Colonic mucosa (tissue), 4 donors: ENCODE measurements at regions not wholly inside any gene's neighbourhood (a gene's known extent, or its start where the extent isn't known, plus 50 kb on each side); places are given as distances from the start of the nearest gene placed in this dataset.

ENCODE experiments used
- DNase-seq: peaks from one replicate; pipeline ENCODE4 v3.0.0-alpha.2; 2020
- H3K27ac ChIP-seq: fragments of 200-600 bp; one replicate; pipeline ENCODE4 v1.8.0; 2021
- H3K27me3 ChIP-seq: fragments of 200-600 bp; one replicate; pipeline ENCODE4 v1.8.0; 2021
- H3K36me3 ChIP-seq: fragments of 200-600 bp; one replicate; pipeline ENCODE4 v1.8.0; 2021
- H3K4me1 ChIP-seq: fragments of 200-600 bp; one replicate; pipeline ENCODE4 v1.8.0; 2021; ENCODE audit warnings: mild to moderate bottlenecking
- H3K4me3 ChIP-seq: fragments of 200-600 bp; one replicate; pipeline ENCODE4 v1.8.0; 2021
- H3K9ac ChIP-seq, 2 donors: one replicate each; pipeline ENCODE4 v1.7.0; 2013; ENCODE audit warnings: control low read depth in 2 of 2, low read depth in 2 of 2, low read length in 2 of 2
- H3K9me3 ChIP-seq: fragments of 200-600 bp; one replicate; pipeline ENCODE4 v1.8.0; 2021
- CTCF ChIP-seq: fragments of 200-600 bp; IDR thresholded peaks from one replicate; pipeline ENCODE4 v1.8.0; 2022; ENCODE audit warnings: antibody characterized with exemption, mild to moderate bottlenecking
- intact Hi-C: fragments of 100-400 bp; cut with DNase I; formaldehyde crosslinking; loops from one replicate; pipeline ENCODE4 v1.14.1; 2022
- donor health status: healthy.
- donor health status: DM: no; HTN: no; CAD: no.
- donor health status: DM: no; HTN: no; CAD: no.

GRCh38 chr2:41597680-41598079, 450.1 kb upstream of the PKDCC start:
- no peak for DNase-seq
- H3K4me3 ChIP-seq = no peak overlapping the region
- no peaks in the 10 kb centered on the region for H3K27me3 ChIP-seq
- H3K4me1 ChIP-seq = no peaks in the 10 kb centered on the region
- H3K9me3 ChIP-seq = no peaks in the 10 kb centered on the region
- intact Hi-C loops = no loop called here
- no peak overlapping the region for H3K9ac ChIP-seq
- no peak for TF ChIP-seq CTCF
- no peak overlapping the region for H3K27ac ChIP-seq
- no peaks in the 10 kb centered on the region for H3K36me3 ChIP-seq

GRCh38 chr2:41598161-41598894, 449.5 kb upstream of the PKDCC start:
- H3K27ac ChIP-seq = no peak overlapping the region
- intact Hi-C loops = no loop called here
- H3K9me3 ChIP-seq = no peaks in the 10 kb centered on the region
- no peaks in the 10 kb centered on the region for H3K27me3 ChIP-seq
- no peak overlapping the region for H3K4me3 ChIP-seq
- H3K9ac ChIP-seq = no peak overlapping the region
- DNase-seq = no peak
- no peaks in the 10 kb centered on the region for H3K4me1 ChIP-seq
- H3K36me3 ChIP-seq = no peaks in the 10 kb centered on the region
- TF ChIP-seq CTCF = no peak

DNA sequence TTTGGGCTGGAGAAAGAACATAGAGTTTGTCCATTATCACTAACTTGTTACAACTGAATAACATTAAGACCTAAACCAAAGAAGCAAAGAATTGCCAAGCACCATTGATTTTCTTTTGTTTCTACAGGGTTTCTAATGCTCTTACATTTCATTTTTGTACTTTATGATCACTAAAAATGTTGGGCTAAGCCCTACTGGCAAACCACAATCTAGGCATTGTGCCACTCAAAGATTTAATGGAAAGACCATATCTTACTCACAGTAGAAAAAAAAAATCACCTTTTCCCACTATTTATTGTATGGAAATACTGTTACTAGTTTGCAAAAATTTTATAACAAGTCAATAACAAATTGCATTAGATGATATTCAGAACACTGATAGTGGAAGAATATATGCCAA, 447.4 kb upstream of the PKDCC start:
- no peaks in the 10 kb centered on the region for H3K27me3 ChIP-seq
- H3K36me3 ChIP-seq = no peaks in the 10 kb centered on the region
- no peak overlapping the region for H3K27ac ChIP-seq
- H3K9me3 ChIP-seq = no peaks in the 10 kb centered on the region
- H3K9ac ChIP-seq = no peak overlapping the region
- intact Hi-C loops = no loop called here
- H3K4me3 ChIP-seq = no peak overlapping the region
- DNase-seq = no peak
- no peaks in the 10 kb centered on the region for H3K4me1 ChIP-seq
- TF ChIP-seq CTCF = no peak

DNA sequence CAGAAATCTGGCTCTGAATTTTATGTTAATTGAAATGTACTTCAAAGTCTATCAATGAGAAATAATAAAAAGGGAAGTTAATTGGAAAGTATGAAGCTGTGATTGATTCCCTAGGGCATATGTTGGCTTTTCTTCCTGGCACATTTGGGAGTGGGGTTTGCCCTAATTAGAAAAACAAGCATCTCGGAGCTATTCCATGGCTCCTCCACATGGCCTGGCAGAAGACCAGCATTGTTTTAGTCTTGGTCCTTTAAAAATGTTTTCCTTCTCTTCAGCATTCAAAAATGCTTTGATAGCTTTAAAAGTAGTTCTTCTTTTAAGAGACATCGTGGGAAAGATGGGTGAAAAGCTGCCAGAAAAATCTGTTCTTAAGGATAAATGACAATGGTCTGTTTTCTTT, 445.5 kb upstream of the PKDCC start:
- Histone ChIP-seq H3K4me3 (no peak overlapping the region), H3K36me3 (no peaks in the 10 kb centered on the region), H3K27me3 (no peaks in the 10 kb centered on the region), H3K9me3 (no peaks in the 10 kb centered on the region), H3K9ac (no peak overlapping the region), H3K27ac (no peak overlapping the region), H3K4me1 (no peaks in the 10 kb centered on the region)
- no peak for DNase-seq
- intact Hi-C loops = no loop called here
- no peak for TF ChIP-seq CTCF

DNA sequence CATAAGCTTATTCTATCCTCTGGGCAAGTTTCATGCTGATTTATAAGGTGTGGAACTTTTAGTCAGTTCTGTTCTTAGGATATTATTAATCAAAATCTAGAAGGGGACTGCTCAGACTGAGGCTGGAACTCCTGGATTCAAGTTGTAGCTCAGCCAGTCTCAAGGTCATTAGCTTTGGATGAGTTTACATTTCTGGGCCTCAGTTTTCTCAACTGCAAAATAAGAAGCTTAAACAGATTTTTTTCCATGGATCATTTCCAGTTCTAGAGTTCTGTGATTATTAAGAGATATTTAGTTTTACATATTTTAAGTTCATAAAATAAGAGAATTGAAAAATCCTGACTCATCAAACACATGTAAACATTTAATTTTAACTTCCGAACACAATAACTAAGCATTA, 442.5 kb upstream of the PKDCC start:
- Histone ChIP-seq H3K4me3 (no peak overlapping the region), H3K36me3 (no peaks in the 10 kb centered on the region), H3K27ac (no peak overlapping the region), H3K9ac (no peak overlapping the region), H3K27me3 (no peaks in the 10 kb centered on the region), H3K9me3 (no peaks in the 10 kb centered on the region), H3K4me1 (no peaks in the 10 kb centered on the region)
- no peak for DNase-seq
- intact Hi-C loops = no loop called here
- TF ChIP-seq CTCF = no peak
